GM12892 (cell line): ENCODE measurements at regions not wholly inside any gene's neighbourhood (a gene's known extent, or its start where the extent isn't known, plus 50 kb on each side); places are given as distances from the start of the nearest gene placed in this dataset.

Experiments
- POLR2A ChIP-seq: IDR thresholded peaks from 2 replicates; pipeline ENCODE4 v1.6.1; 2011; ENCODE audit warnings: low read depth, low read length, control low read depth
- POLR2AphosphoS5 ChIP-seq: IDR thresholded peaks from 2 replicates; pipeline ENCODE4 v1.6.1; 2011; ENCODE audit warnings: low read depth, low read length, control low read depth

DNA sequence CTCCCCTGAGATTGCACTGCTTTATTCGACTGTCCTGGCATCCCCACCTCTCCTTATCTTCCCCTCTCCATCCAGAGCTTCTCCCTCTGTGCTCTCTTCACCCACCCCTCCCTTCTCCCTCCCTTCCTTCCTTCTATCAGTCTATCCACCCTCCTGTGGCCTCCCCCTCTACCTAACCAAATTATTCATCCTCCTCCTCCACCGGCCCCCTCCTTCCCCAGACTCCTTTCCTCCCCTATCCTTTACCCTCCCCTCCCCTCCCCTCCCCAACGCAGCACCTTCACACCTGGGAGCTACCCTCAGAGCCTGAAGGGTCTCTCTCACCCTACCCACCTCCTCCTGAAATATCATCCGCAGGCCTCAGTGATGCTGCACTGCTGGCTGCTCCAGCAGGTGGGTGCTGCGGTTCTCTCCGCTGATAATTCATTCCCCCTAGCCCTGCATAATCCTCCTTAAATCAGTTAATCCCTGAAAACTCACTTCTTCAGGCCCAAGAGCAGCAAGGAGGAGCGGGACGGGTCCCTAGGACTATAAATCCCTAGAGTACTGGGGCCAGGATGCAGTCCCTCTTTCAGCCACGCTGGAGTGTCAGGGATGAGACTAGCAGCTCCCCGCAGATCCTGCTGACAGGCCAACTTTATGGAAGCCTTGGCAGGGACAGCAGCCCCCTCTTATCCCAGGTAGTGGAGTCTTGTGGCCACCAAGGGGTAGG lies 97.8 kb downstream of the PCDH1 start:
- TF ChIP-seq POLR2A, result no peak
- TF ChIP-seq POLR2AphosphoS5, result no peak
